ENCODE measurements at regions not wholly inside any gene's neighbourhood (a gene's known extent, or its start where the extent isn't known, plus 50 kb on each side); places are given as distances from the start of the nearest gene placed in this dataset.

DNA sequence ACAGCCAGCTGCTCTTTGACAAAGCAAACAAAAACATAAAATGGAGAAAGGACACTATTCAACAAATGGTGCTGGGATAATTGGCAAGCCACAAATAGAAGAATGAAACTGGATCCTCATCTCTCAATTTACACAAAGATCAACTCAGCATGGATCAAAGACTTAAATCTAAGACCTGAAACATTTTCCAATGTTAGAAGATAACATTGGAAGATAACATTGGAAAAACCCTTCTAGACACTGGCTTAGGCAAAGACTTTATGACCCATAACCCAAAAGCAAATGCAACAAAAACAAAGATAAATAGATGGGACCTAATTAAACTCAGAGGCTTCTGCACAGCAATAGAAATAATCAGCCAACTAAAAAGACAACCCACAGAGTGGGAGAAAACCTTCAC lies 425.7 kb upstream of the SEMA3D start:
- TF ChIP-seq, protein P1, sequence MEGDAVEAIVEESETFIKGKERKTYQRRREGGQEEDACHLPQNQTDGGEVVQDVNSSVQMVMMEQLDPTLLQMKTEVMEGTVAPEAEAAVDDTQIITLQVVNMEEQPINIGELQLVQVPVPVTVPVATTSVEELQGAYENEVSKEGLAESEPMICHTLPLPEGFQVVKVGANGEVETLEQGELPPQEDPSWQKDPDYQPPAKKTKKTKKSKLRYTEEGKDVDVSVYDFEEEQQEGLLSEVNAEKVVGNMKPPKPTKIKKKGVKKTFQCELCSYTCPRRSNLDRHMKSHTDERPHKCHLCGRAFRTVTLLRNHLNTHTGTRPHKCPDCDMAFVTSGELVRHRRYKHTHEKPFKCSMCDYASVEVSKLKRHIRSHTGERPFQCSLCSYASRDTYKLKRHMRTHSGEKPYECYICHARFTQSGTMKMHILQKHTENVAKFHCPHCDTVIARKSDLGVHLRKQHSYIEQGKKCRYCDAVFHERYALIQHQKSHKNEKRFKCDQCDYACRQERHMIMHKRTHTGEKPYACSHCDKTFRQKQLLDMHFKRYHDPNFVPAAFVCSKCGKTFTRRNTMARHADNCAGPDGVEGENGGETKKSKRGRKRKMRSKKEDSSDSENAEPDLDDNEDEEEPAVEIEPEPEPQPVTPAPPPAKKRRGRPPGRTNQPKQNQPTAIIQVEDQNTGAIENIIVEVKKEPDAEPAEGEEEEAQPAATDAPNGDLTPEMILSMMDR (IDR thresholded peaks at IDR 0.05) = no peak
- no peak for TF ChIP-seq POLR2A (IDR thresholded peaks at IDR 0.05)

Data from lower leg skin (tissue), 3 donors.